ENCODE measurements at regions not wholly inside any gene's neighbourhood (a gene's known extent, or its start where the extent isn't known, plus 50 kb on each side); places are given as distances from the start of the nearest gene placed in this dataset.

GRCh38 chr2:226256237-226256636 is 543.4 kb downstream of the IRS1 start:
- Histone ChIP-seq H3K79me2 (no peaks in the 10 kb centered on the region), H3K4me1 (ENCODE audit: insufficient read depth) (no peaks in the 10 kb centered on the region), H4K20me1 (ENCODE audit: insufficient read depth, poor library complexity, severe bottlenecking) (no peaks in the 10 kb centered on the region), H3K4me2 (no peak overlapping the region), H3K27me3 (no peaks in the 10 kb centered on the region), H3K9me2 (replicated peaks; ENCODE audit: insufficient read depth) (no peaks in the 10 kb centered on the region), H2AFZ (no peak overlapping the region), H3K4me3 (no peak overlapping the region), H3K36me3 (replicated peaks; ENCODE audit: insufficient read depth, low read depth) (no peaks in the 10 kb centered on the region), H3K27ac (no peak overlapping the region), H3K9me3 (ENCODE audit: low read depth) (no peaks in the 10 kb centered on the region)
- WGBS (ENCODE audit: low lambda C conversion rate, missing lambda C conversion rate) = 36% methylated on average over 2 of the region's 2 CpGs
- peak; percentile 7 for DNase-seq (ENCODE audit: low spot score)
- no peak for TF ChIP-seq EZH2phosphoT487 (IDR thresholded peaks at IDR 0.05; ENCODE audit: low read depth, severe bottlenecking, unreplicated experiment)

- Histone ChIP-seq H3K9me2 (replicated peaks; ENCODE audit: insufficient read depth) (no peaks in the 10 kb centered on the region), H3K36me3 (replicated peaks; ENCODE audit: insufficient read depth, low read depth) (no peaks in the 10 kb centered on the region), H3K4me3 (no peak overlapping the region), H2AFZ (no peak overlapping the region), H3K79me2 (no peaks in the 10 kb centered on the region), H3K4me1 (ENCODE audit: insufficient read depth) (peaks cover 4% of the 10 kb centered on the region), H3K27ac (no peak overlapping the region), H3K27me3 (no peaks in the 10 kb centered on the region), H4K20me1 (ENCODE audit: insufficient read depth, poor library complexity, severe bottlenecking) (no peaks in the 10 kb centered on the region), H3K4me2 (no peak overlapping the region), H3K9me3 (ENCODE audit: low read depth) (no peaks in the 10 kb centered on the region)
- no peak for DNase-seq (ENCODE audit: low spot score)
- 74% methylated on average over 2 of the region's 2 CpGs for WGBS (ENCODE audit: low lambda C conversion rate, missing lambda C conversion rate)
- TF ChIP-seq EZH2phosphoT487 (IDR thresholded peaks at IDR 0.05; ENCODE audit: low read depth, severe bottlenecking, unreplicated experiment) (no peak), CTCF (IDR thresholded peaks at IDR 0.05; ENCODE audit: poor library complexity) (no peak), EZH2 (IDR thresholded peaks at IDR 0.05; ENCODE audit: borderline replicate concordance) (no peak)
These were observed 548.0 kb downstream of the IRS1 start for GRCh38 chr2:226251661-226252060.

GRCh38 chr2:226247289-226248275 is 552.0 kb downstream of the IRS1 start:
- Histone ChIP-seq H3K79me2 (no peaks in the 10 kb centered on the region), H3K4me1 (ENCODE audit: insufficient read depth) (peaks cover 4% of the 10 kb centered on the region), H2AFZ (no peak overlapping the region), H3K27me3 (no peaks in the 10 kb centered on the region), H3K4me2 (no peak overlapping the region), H4K20me1 (ENCODE audit: insufficient read depth, poor library complexity, severe bottlenecking) (no peaks in the 10 kb centered on the region), H3K27ac (no peak overlapping the region), H3K4me3 (no peak overlapping the region), H3K9me3 (ENCODE audit: low read depth) (no peaks in the 10 kb centered on the region), H3K9me2 (replicated peaks; ENCODE audit: insufficient read depth) (no peaks in the 10 kb centered on the region), H3K36me3 (replicated peaks; ENCODE audit: insufficient read depth, low read depth) (no peaks in the 10 kb centered on the region)
- TF ChIP-seq EZH2 (IDR thresholded peaks at IDR 0.05; ENCODE audit: borderline replicate concordance) = no peak
- TF ChIP-seq EZH2phosphoT487 (IDR thresholded peaks at IDR 0.05; ENCODE audit: low read depth, severe bottlenecking, unreplicated experiment) = no peak
- no peak for TF ChIP-seq CTCF (IDR thresholded peaks at IDR 0.05; ENCODE audit: poor library complexity)
- WGBS (ENCODE audit: low lambda C conversion rate, missing lambda C conversion rate) = 79% methylated on average over 3 of the region's 3 CpGs
- no peak for DNase-seq (ENCODE audit: low spot score)

GRCh38 chr2:226234187-226234586 is 565.4 kb downstream of the IRS1 start:
- Histone ChIP-seq H3K9me2 (replicated peaks; ENCODE audit: insufficient read depth) (no peaks in the 10 kb centered on the region), H3K36me3 (replicated peaks; ENCODE audit: insufficient read depth, low read depth) (no peaks in the 10 kb centered on the region), H3K27ac (no peak overlapping the region), H3K9me3 (ENCODE audit: low read depth) (no peaks in the 10 kb centered on the region), H3K4me1 (ENCODE audit: insufficient read depth) (no peaks in the 10 kb centered on the region), H3K79me2 (no peaks in the 10 kb centered on the region), H2AFZ (no peak overlapping the region), H3K4me3 (no peak overlapping the region), H3K27me3 (no peaks in the 10 kb centered on the region), H4K20me1 (ENCODE audit: insufficient read depth, poor library complexity, severe bottlenecking) (no peaks in the 10 kb centered on the region), H3K4me2 (no peak overlapping the region)
- DNase-seq (ENCODE audit: low spot score) = no peak
- TF ChIP-seq EZH2 (IDR thresholded peaks at IDR 0.05; ENCODE audit: borderline replicate concordance) (no peak), EZH2phosphoT487 (IDR thresholded peaks at IDR 0.05; ENCODE audit: low read depth, severe bottlenecking, unreplicated experiment) (no peak), CTCF (IDR thresholded peaks at IDR 0.05; ENCODE audit: poor library complexity) (no peak)
- WGBS (ENCODE audit: low lambda C conversion rate, missing lambda C conversion rate) = 75% methylated on average over 2 of the region's 2 CpGs

Measured in hepatocyte (in vitro differentiated cells).